OCI-LY3 (cell line): ENCODE measurements at regions not wholly inside any gene's neighbourhood (a gene's known extent, or its start where the extent isn't known, plus 50 kb on each side); places are given as distances from the start of the nearest gene placed in this dataset.

Experiments used
- EZH2phosphoT487 ChIP-seq: fragments of 200-600 bp; shearing (Covaris generic); IDR thresholded peaks from 2 replicates; pipeline ENCODE4 v1.6.1; 2018; ENCODE audit warnings: antibody characterized with exemption, mixed run types, low read depth
- TF ChIP-seq, protein P1 (sequence below): fragments of 200-600, 300-600 bp; sonication (generic); IDR thresholded peaks from 2 replicates; pipeline ENCODE4 v1.5.1; 2014; ENCODE audit warnings: antibody characterized with exemption, low read length, low read depth

DNA sequence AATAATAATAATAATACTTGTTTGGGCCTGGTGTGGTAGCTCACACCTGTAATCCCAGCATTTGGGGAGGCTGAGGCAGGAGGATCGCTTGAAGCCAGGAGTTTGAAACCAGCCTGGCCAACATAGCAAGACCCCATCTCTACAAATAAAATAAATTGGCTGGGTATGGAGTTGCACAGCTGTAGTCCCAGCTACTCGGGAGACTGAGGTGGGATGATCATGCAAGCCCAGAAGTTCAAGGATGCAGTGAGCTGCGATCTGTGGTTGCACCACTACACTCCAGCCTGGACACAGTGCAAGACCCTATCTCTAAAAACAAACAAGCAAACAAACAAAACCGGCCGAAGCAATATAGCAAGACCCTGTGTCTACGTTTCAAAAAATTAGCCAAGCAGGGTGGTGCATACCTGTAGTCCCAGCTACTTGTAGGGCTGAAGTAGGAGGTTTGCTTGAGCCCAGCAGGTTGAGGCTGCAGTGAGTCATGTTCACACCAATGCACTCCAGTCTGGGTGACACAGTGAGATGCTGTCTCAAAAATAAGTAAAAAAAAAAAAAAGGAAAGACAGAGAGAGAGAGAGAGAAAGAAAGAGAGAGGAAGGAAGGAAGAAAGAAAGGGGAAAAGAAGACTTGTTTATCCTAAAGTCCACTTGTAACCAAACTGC is 85.6 kb upstream of the KDM7A start:
- TF ChIP-seq, protein P1, sequence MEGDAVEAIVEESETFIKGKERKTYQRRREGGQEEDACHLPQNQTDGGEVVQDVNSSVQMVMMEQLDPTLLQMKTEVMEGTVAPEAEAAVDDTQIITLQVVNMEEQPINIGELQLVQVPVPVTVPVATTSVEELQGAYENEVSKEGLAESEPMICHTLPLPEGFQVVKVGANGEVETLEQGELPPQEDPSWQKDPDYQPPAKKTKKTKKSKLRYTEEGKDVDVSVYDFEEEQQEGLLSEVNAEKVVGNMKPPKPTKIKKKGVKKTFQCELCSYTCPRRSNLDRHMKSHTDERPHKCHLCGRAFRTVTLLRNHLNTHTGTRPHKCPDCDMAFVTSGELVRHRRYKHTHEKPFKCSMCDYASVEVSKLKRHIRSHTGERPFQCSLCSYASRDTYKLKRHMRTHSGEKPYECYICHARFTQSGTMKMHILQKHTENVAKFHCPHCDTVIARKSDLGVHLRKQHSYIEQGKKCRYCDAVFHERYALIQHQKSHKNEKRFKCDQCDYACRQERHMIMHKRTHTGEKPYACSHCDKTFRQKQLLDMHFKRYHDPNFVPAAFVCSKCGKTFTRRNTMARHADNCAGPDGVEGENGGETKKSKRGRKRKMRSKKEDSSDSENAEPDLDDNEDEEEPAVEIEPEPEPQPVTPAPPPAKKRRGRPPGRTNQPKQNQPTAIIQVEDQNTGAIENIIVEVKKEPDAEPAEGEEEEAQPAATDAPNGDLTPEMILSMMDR: no peak
- TF ChIP-seq EZH2phosphoT487: no peak
